C4-2B (cell line): ENCODE measurements at regions not wholly inside any gene's neighbourhood (a gene's known extent, or its start where the extent isn't known, plus 50 kb on each side); places are given as distances from the start of the nearest gene placed in this dataset.

ENCODE experiments used
- H3K27ac ChIP-seq: fragments of 450-650 bp; 2 replicates; pipeline ENCODE4 v1.5.1; 2017
- ZFX ChIP-seq: fragments of 450-650 bp; IDR thresholded peaks from 2 replicates; pipeline ENCODE4 v1.6.1; 2017
- TF ChIP-seq, protein P1 (sequence below): fragments of 450-650 bp; conservative IDR thresholded peaks from 2 replicates; pipeline ENCODE4 v1.5.1; 2017; ENCODE audit warnings: mild to moderate bottlenecking

DNA sequence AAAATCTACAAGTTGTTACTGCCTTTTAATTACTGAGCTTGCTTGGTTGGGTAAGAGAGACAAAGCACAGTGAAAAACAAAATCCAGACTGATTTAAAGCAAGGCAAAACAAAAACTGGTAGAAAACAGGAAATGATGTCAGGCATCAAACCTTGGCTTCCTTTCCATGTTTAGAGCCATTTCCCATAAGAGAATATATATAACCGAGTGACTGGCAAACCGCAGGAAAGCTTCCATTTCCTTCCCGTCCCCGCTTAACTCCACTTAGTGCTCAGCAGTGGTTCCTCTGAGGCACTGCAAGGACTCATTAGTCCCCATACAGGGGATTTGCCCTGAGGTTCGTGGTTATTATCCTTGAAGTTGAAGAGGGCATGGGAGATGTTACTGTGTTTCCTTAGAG is 446.3 kb downstream of the LPIN1 start:
- TF ChIP-seq, protein P1, sequence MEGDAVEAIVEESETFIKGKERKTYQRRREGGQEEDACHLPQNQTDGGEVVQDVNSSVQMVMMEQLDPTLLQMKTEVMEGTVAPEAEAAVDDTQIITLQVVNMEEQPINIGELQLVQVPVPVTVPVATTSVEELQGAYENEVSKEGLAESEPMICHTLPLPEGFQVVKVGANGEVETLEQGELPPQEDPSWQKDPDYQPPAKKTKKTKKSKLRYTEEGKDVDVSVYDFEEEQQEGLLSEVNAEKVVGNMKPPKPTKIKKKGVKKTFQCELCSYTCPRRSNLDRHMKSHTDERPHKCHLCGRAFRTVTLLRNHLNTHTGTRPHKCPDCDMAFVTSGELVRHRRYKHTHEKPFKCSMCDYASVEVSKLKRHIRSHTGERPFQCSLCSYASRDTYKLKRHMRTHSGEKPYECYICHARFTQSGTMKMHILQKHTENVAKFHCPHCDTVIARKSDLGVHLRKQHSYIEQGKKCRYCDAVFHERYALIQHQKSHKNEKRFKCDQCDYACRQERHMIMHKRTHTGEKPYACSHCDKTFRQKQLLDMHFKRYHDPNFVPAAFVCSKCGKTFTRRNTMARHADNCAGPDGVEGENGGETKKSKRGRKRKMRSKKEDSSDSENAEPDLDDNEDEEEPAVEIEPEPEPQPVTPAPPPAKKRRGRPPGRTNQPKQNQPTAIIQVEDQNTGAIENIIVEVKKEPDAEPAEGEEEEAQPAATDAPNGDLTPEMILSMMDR, result no peak
- no peak for TF ChIP-seq ZFX
- H3K27ac ChIP-seq, result no peak overlapping the region

DNA sequence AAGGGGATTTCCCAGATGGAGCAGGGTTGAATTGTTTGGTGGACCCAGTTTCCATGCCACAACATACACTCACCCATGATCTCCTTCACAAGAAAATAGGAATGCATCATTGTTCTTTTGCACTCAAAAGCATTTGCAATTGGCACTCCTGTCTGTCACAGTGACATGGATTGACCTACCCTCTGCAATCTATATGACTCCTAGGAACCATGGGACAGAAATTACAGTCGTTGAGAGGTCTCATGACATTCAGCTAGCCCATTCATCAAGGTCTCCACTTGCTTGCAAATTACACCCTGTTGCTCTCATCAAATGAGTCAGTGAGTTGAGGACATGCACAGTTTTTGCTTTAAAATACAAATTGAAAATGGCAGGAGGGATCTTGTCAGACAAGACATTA is 448.5 kb downstream of the LPIN1 start:
- no peak overlapping the region for H3K27ac ChIP-seq
- TF ChIP-seq ZFX, result no peak
- TF ChIP-seq, protein P1, result no peak

DNA sequence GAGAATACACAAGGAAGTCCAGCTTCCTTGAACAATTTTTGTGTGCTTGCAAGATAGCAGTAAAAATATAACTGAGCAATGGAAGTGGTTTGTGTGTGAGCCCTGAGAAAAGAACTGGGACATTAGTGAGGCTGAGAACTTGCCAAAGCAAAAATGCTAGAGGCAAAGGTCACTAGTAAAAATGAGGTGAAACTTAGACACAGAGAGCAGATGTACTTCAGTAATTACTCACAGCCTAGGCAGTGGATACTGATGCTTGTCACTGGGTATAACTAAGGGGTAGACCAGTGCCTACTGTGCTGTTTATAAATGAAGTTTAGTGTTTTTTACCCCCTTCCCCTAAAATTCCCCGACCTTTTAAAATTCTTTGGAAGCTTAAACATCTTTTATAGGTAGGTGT is 450.1 kb downstream of the LPIN1 start:
- H3K27ac ChIP-seq, result no peak overlapping the region
- TF ChIP-seq, protein P1, result no peak
- TF ChIP-seq ZFX, result no peak

DNA sequence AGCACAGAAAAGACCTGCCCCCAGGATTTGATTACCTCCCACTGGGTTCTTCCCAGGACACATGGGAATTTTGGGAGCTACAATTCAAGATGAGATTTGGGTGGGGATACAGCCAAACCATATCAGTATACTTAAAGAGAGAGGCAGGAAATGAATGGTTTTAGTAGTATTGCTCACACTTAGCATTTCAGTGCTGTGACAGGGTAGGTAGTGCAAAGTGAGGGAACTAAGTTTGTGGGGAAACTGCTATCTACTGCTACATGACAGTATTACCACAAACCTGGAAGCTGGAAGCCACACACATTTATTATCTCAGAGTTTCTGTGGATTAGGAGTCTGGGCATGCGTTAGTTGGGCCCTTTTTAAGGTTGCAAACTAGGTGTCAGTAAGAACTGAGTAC is 450.7 kb downstream of the LPIN1 start:
- H3K27ac ChIP-seq, result no peak overlapping the region
- TF ChIP-seq ZFX, result no peak
- TF ChIP-seq, protein P1, result no peak

DNA sequence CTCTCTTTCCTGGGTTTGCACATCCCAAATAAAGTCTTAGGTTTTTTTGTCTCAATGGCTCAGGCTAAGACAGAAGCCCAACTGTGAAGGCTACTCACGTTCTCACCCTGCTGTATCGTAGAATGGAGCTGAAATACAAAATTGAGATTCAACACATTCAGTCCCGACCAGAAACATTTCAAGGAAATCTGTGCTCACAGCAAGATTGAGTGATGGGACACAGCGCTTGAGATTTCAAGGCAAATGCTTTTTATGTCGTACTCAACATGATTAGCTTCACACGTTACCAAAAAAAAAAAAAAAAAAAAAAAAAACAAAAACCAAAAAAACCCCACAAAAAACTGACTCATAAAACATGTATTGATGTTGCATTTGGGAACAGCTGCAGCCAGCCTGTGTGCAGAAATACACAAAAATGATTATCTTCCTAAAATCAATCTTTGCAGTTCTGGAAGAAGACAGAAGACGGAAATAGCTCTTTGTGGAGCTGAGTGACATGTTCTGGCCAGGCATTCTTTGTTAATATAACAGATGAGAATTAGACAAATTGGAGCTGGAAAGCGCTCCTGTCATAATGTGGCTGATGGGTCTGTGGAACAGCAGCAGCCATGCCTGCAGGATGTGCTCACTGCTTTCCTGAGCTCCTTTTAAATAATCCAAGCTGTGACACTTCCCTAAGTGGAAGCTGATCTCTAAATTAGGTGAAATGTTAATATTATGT is 453.2 kb downstream of the LPIN1 start:
- no peak for TF ChIP-seq ZFX
- TF ChIP-seq, protein P1, result no peak

DNA sequence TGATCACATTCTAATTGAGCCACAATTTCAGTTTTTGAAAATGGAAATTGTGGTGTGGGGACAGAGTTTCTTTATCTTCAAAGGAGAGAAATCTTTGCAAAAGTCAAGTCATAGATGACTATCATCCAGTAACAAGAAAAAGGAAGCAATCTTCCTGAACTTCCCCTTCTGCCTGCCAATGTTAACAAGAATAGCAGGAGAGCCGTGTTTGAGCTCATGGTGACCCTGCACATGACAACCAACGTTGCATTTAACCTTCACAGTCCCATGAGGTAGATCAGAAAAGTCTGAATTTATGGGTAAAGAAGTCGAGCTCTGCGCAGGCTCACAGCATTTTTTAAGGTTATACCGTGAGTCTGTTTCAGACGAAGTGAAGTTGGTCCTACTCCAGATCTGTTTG is 454.9 kb downstream of the LPIN1 start:
- TF ChIP-seq, protein P1, result no peak
- no peak for TF ChIP-seq ZFX
- H3K27ac ChIP-seq, result peak overlapping the region; percentile 25; the same call in 1 of the 2 replicates

More for the DNA sequence above, 453.2 kb downstream of the LPIN1 start:
- no peak overlapping the region for H3K27ac ChIP-seq

DNA sequence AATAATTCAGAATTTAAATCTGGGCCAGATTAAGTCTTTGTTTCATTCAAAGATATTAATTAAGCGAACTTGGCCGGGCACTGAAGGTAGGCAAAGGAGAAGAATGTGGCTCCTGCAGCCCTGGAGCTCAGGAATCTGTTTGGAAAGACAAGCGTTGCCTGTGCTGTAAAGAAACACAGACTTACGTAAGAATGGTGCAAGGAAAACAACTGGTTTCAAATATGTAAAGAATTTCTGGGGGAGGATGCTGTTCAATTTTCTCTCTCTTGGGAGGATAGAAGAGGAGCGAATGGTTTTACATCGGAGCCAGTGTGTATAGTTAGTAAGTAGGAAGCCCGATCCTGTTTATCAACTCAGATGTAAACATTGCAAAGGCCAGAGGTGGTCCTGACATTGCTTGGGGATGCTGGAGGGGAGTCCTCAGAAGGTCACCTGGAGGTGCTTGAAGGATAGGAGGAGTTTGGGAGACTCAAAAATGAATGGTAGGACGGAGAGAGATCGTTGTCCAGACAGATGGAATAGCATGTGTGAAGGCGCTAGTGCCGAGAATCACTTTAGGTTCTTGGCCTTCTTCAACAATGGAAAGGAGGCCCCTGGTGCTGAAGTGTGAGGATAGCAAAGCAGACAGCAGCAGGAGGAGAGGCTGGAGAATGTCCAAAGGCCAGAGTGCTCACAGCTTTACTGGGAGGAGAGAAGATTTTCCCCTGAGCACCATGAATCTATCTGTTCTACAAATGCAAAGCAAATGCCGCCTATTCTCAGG is 456.1 kb downstream of the LPIN1 start:
- H3K27ac ChIP-seq, result no peak overlapping the region
- TF ChIP-seq, protein P1, result no peak
- no peak for TF ChIP-seq ZFX
